Embryonic facial prominence (tissue), 1 donor: ENCODE measurements at regions not wholly inside any gene's neighbourhood (a gene's known extent, or its start where the extent isn't known, plus 50 kb on each side); places are given as distances from the start of the nearest gene placed in this dataset.
"Not testable (repeated sequence)": the region's sequence is repeated elsewhere in the genome, so short reads cannot be mapped to it uniquely, and the experiment has no call there.

Source experiments
- DNase-seq: peaks from one replicate; pipeline ENCODE4 v3.0.0-alpha.2; 2016; ENCODE audit errors: extremely low spot score

DNA sequence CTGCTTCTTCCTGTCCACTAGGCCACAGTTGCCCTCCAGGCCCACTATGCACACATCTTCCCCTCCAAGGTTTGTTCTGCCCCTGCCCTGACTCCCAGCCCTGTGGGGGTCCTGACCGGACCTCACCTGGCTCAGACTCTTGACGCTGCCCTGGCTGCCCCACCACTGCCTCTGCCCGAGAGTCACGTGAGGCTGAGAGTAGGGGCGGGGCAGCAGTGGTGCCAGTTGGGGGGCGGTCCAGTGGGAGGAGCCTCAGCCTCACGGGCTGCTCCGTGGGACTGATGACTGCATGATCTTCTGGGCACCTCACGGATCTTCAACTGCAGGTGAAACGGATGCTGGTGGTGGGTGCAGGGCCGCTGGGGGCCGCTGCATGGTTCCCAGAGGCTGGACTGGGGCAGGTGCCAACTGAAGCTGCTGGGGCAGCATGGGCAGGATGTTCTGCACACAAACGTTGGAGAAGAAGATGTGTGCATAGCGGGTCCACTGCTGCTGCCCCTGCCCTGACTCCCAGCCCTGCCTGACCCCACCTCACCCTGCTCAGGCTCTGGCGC lies 77.6 kb downstream of the HHIPL2 start:
- not testable (repeated sequence) for DNase-seq

DNA sequence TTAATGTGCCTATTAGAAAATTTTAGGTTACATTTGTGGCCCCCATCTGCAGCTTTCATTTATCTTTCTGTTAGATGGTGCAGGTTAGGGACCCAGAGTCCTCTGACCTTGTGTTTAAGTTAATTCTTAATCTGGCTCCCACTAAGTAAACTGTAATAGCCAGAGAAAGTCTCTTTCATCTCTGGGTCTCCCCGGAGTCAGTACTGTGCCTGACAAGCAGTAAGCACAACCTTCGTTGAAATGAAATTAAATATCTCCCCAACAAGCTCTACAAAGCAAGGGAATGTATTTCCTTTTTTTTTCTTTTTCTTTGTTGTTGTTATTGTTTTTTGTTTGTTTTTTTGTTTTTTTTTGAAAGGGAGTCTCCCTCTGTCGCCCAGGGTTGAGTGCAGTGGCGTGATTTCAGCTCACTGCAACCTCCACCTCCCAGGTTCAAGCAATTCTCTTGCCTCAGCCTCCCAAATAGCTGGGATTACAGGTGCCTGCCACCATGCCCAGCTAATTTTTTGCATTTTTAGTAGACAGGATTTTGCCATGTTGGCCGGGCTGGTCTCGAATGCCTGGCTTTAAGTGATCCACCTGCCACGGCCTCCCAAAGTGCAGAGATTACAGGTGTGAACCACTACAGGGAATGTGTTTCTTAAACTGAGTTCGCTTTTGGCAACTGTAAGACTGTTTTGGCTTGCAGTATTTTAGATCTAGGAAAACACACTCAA lies 81.6 kb downstream of the HHIPL2 start:
- no peak for DNase-seq

DNA sequence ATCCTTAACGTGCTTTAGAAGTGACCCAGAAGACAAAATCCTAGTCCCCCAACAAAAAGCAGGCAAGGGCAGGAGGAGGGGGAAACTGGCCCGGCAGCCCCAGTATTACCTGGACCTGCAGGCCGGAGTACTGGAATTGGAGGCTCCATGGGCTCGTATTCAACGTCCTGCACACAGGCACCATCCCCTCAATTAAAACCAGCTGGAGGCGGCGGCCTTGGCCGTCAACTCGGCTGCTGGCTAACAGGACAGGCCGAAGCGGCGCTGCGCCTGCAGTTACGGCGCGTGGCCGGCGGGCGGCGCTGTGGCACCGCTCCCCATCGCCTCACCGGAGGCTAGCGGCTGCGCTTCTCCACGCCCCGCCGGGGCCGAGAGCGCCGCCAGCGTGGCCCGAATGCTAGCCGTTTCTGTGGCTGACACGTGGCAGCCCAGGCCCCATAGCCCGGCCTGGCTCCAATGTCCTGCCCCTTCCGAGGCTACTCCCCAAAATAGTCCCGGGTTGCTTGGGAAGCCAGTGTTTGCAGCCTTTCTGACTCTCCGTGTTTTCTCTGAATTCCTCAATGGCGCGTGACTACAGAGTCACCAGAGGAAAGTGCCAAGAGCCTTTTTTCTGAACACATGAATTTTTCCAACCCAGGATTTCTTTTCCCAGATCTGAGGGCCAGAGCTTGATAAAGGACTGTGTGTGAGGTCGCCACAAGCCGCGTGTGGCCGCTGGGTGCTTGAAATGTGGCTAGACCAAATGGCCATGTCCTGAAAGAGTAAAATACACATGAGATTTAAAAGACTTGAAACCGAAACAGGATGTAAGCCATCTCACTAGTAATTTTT lies 82.5 kb downstream of the HHIPL2 start:
- peak; percentile 59 for DNase-seq

DNA sequence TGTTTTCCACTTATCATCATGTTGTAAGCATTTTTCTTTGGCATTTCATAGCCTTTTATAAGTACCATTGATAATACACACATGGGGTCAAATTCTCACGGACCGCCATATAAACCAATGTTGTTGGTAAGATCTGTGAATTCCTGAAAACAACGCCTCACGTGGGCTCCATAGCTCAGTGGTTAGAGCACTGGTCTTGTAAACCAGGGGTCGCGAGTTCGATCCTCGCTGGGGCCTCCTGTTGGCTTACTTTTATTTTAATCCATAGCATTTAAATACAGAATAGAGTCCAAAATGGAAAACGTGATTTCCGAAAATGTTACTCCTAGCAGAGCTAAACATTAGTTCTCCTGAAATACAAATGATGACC lies 83.1 kb downstream of the HHIPL2 start:
- DNase-seq, result peak; percentile 69

DNA sequence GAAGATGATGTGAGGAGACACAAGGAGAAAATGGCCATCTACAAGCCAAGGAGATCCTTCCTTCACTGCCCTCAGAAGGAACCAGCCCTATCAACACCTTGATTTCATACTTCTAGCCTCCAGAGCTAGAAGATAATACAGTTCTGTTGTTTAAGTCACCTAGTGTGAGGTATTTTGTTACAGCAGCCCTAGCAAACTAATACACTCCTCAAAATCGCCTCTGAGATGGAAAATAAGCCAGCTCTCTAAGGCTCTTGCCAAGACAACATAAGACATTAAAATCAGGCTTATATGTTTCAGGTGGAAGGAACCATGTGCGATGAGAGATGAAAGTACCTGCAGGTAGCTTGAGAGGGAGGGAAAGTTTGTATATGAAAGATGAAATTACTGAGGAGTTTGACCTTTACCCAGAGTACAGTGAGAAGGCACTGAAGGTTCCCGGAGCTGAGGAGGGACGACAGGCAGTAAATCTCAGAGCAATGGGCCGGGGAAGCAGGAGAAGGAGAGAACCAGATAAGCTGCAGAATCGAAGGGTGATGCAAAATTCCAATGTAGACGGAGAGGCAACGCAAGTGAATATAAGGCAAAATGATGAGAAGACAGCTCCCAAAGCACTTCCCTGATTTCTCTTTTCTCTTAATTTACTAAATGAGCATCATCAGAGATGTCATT lies 84.7 kb downstream of the HHIPL2 start:
- DNase-seq, result no peak

GRCh38 chr1:222462601-222463000 lies 85.3 kb downstream of the HHIPL2 start:
- no peak for DNase-seq

DNA sequence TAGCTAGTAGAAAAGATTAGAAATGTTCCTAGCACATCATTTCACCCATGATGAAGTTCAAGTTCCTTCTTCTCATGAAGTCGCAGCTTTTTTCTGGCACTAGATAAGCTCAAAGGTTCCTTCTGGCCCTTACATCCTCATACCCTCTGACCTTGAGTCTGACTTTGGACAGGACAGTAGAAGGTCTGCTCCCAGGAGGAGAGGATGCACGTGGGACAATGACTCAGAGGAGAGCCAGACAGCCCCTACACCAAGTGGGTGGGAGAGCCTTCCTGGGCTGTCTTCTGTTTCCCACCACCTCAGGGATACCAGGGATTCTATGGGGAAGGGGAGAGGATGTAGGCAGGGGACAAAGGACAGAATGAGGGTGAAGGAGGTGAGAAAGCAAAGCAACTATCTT lies 86.0 kb downstream of the HHIPL2 start:
- DNase-seq, result no peak

DNA sequence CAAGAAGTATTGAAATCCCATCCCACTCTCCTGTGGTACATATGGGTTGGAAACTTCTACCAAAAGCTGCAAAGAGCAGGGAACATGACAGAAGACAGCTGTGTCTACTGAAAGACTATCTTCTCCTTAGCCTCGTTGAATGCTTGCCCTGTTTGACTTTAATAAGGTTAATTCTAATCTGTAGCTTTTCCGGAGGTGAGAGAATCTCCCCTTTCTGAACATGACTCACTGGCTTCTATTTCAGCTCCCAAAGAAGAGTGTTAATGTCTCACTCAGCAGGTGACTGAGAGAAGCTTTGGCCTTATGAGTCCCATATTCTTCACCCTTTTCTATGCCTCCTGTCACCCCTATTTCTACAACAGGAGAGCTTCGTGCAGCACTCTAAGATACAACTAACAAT lies 88.3 kb downstream of the HHIPL2 start:
- no peak for DNase-seq

DNA sequence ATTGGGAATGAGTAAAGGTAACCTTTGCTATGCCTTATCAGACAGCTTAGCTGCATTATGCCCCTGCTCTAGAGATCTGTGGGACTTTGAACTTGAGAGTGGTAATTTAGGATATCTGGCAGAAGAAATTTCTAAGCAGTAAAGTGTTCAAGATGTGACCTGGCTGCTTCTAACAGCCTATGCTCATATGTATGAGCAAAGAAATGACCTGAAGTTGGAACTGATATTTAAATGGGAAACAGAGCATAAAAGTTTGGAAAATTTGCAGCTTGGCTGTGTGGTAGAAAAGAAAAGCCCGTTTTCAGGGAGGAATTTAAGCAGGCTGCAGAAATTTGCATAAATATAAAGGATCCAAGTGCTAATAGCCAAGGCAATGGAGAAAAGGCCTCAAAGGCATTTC lies 90.4 kb downstream of the HHIPL2 start:
- DNase-seq, result no peak

GRCh38 chr1:222457084-222457483 lies 90.8 kb downstream of the HHIPL2 start:
- no peak for DNase-seq

- peak; percentile 81 for DNase-seq
Observed at GRCh38 chr1:222455188-222455879, 92.6 kb downstream of the HHIPL2 start.

- no peak for DNase-seq
Observed at GRCh38 chr1:222454782-222455181, 93.1 kb downstream of the HHIPL2 start.

GRCh38 chr1:222454186-222454585 lies 93.7 kb downstream of the HHIPL2 start:
- no peak for DNase-seq

DNA sequence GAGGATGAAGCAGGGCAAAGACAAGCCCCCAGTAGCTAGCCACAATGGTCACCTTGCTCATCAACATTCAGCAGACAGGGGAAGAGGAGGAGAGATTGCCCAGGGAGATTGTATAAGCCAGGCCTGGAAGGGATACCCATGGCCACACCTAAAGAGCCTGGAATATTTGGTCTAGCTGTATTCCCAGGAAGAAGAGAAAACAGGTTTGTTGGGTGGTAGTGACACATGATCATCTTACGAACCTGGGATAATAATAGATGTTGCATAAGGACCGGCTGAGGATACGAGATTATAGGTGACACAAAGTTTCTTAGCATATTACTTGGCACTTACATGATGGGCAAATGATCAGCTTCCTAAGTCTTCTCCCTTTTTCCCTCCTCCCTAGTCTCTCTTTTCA lies 95.9 kb downstream of the HHIPL2 start:
- no peak for DNase-seq

DNA sequence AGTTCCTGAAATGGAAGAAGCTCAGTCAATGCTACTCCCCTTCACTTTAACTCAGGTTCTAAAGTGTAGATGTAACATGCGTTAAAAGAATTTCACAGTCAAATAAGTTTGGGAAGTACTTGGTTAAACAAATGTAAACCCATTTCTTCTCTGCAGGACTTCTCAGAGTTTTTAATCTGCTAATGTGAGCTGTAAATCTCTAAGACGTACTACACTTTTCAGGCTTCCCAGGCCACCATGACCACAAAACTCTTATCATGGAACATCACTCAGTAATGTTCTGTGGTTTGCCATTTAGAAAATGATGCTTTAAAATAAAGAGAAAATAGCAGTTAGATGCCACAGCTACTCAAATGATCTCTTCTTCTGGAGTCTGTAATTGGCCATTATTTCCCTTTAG lies 104.3 kb downstream of the HHIPL2 start:
- DNase-seq, result no peak

- no peak for DNase-seq
Observed at GRCh38 chr1:222441066-222441465, 106.8 kb downstream of the HHIPL2 start.

- no peak for DNase-seq
Observed at GRCh38 chr1:222424826-222425225, 123.1 kb downstream of the HHIPL2 start.

GRCh38 chr1:222421380-222421779 lies 126.5 kb downstream of the HHIPL2 start:
- no peak for DNase-seq

DNA sequence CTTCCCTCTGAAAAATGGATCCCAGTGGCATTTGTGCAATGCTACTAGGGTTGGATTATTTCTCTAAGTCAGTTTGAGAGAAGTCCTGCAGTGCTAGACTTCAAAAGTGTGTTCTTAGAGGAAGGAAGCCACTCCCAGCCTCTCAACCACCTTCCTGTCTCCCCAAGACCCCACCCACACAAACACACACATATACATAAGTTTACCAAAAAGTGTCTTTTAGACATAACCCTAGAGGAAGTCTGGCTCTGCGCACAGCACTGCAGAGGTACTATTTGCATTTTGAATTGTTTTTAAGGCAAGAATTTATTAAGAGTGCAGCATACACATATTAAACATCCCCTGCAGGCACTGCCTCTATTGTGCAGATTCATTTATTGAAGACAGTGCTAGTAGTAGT lies 127.3 kb downstream of the HHIPL2 start:
- no peak for DNase-seq

DNA sequence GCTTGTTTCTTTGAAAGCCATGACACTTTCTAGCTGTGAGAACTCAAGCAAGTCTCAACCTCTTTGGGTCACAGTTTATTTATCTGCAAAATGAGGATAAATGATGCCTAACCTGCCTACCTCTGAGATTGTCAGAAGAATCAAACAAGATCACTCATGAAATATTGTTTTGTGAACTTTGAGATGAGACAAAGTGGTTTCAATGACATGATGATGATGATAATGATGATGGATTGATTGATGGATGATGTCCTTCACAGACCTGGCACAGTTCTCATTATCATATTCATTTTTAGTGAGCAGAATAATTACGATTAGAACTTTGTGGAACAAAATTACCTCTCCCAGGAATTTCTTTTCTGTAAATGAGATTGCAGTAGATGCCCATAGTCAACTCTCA lies 129.2 kb downstream of the HHIPL2 start:
- no peak for DNase-seq

DNA sequence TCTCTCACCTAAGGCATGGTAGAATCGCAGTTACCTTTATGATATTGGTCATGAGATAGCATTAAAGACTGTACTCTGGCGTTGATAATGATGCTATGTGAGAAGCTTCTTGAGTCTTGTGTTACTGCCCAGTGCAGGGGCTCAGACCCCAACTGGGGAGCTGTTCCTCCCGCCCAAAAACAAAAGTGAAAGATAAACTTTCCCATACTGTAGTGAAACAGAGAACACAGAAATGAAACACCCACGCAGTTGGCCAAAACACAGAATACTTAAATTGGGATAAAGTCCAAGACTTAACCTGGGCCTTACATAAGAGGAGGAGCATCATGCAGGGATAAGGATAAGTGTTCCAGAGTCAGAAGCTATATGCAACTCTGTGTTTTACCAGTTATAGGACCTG lies 130.6 kb downstream of the HHIPL2 start:
- DNase-seq, result no peak
